Natural killer cell (primary cell): ENCODE measurements at regions not wholly inside any gene's neighbourhood (a gene's known extent, or its start where the extent isn't known, plus 50 kb on each side); places are given as distances from the start of the nearest gene placed in this dataset.

Source experiments
- ATAC-seq, 3 donors: fragments of 150-1000 bp in 2 of 3; fragments of 200-7000 bp in 1 of 3; cut with Tn5 transposase; 1 replicate in 1 of 3; 2 replicates in 2 of 3; pipeline ENCODE4 v1.10.0; 2021; ENCODE audit warnings: mild to moderate bottlenecking in 2 of 3, moderate library complexity in 2 of 3
- DNase-seq, 2 donors: peaks; one replicate each; pipeline versions ENCODE4 v3.0.0 to v3.0.0-alpha.2; 2013 to 2021; ENCODE audit warnings: mixed read lengths in 1 of 2
- H3K27ac ChIP-seq: one replicate; pipeline ENCODE4 v1.5.1; 2013; ENCODE audit warnings: mild to moderate bottlenecking, low read length
- H3K27me3 ChIP-seq: one replicate; pipeline ENCODE4 v1.6.1; 2013; ENCODE audit warnings: low read length; ENCODE audit not compliant: control insufficient read depth, insufficient read depth
- H3K36me3 ChIP-seq: one replicate; pipeline ENCODE4 v1.6.1; 2013; ENCODE audit warnings: low read length; ENCODE audit not compliant: control insufficient read depth, insufficient read depth
- H3K4me1 ChIP-seq: one replicate; pipeline ENCODE4 v1.6.1; 2013; ENCODE audit warnings: low read length; ENCODE audit not compliant: control insufficient read depth, insufficient read depth
- H3K4me3 ChIP-seq: one replicate; pipeline ENCODE4 v1.5.1; 2013; ENCODE audit warnings: low read length
- H3K9me3 ChIP-seq: one replicate; pipeline ENCODE4 v1.6.1; 2013; ENCODE audit warnings: low read length; ENCODE audit not compliant: control insufficient read depth, insufficient read depth
- H3K27ac Mint-ChIP-seq, 2 donors: one replicate each; pipeline ENCODE4 v1.8.0; 2022; ENCODE audit warnings: mild to moderate bottlenecking in 2 of 2, mixed read lengths in 2 of 2, moderate library complexity in 1 of 2
- H3K27me3 Mint-ChIP-seq, 2 donors: one replicate each; pipeline ENCODE4 v1.8.0; 2022; ENCODE audit warnings: low read depth in 2 of 2, mixed read lengths in 2 of 2
- H3K36me3 Mint-ChIP-seq: one replicate; pipeline ENCODE4 v1.8.0; 2022; ENCODE audit warnings: mixed read lengths
- H3K4me1 Mint-ChIP-seq, 2 donors: one replicate each; pipeline ENCODE4 v1.8.0; 2022; ENCODE audit warnings: mixed read lengths in 2 of 2
- H3K4me3 Mint-ChIP-seq: one replicate; pipeline ENCODE4 v1.8.0; 2022; ENCODE audit warnings: mild to moderate bottlenecking, moderate library complexity, mixed read lengths
- H3K9me3 Mint-ChIP-seq, 2 donors: one replicate each; pipeline ENCODE4 v1.8.0; 2022; ENCODE audit warnings: mixed read lengths in 2 of 2
- CTCF ChIP-seq: fragments of 200-600 bp; IDR thresholded peaks from one replicate; pipeline ENCODE4 v1.8.0; 2022; ENCODE audit warnings: antibody characterized with exemption
- WGBS: methylation state at CpG from one replicate; pipeline ENCODE4 v1.1.7; 2013; ENCODE audit warnings: missing lambda C conversion rate; ENCODE audit not compliant: insufficient coverage; 5-methylcytosine and 5-hydroxymethylcytosine counted together
- intact Hi-C: fragments of 100-400 bp; cut with micrococcal nuclease; formaldehyde crosslinking; loops from one replicate; pipeline ENCODE4 v1.14.2; 2022

- no peaks in the 10 kb centered on the region for H3K4me1 ChIP-seq
- H3K27ac ChIP-seq, result no peak overlapping the region
- TF ChIP-seq CTCF, result no peak
- Mint-ChIP-seq H3K4me3 (no peak overlapping the region), H3K4me1 (no peaks in the 10 kb centered on the region), H3K27me3 (peaks cover 0 to 10% of the 10 kb centered on the region in 2 donors), H3K9me3 (no peaks in the 10 kb centered on the region), H3K36me3 (no peaks in the 10 kb centered on the region), H3K27ac (no peak overlapping the region)
- H3K27me3 ChIP-seq, result no peaks in the 10 kb centered on the region
- no peak for DNase-seq
- no peak for ATAC-seq
- intact Hi-C loops, result no loop called here
- no peaks in the 10 kb centered on the region for H3K9me3 ChIP-seq
- H3K4me3 ChIP-seq, result no peak overlapping the region
- 94% methylated on average over 2 of the region's 2 CpGs for WGBS
- no peaks in the 10 kb centered on the region for H3K36me3 ChIP-seq
Measured at GRCh38 chr22:27648853-27649252, 152.7 kb downstream of the MN1 start.

DNA sequence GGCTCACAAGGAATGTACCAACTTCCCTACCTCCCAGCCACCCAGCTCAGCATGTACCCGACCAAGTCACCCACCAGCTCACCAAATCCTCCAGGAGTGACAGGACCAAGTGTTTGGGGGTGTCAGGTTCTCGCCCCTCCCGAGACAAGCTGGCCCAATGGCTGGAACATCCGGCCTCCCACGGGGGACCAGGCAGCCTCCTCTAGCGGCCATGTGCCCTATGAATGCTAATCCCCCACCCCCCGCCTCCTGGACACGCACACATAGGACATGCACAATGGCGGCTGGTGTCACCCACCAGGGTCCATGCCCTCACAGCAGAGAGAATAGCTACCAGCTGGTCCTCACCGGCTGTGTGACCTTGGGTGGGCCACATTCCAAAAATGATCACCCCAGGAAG, 151.0 kb downstream of the MN1 start:
- 93% methylated on average over 10 of the region's 10 CpGs for WGBS
- Mint-ChIP-seq H3K27ac (no peak overlapping the region), H3K4me3 (no peak overlapping the region), H3K36me3 (no peaks in the 10 kb centered on the region), H3K9me3 (peaks cover 0 to 3% of the 10 kb centered on the region in 2 donors), H3K27me3 (peaks cover 0 to 10% of the 10 kb centered on the region in 2 donors), H3K4me1 (no peaks in the 10 kb centered on the region)
- no peak for DNase-seq
- Histone ChIP-seq H3K27me3 (no peaks in the 10 kb centered on the region), H3K4me3 (no peak overlapping the region), H3K36me3 (no peaks in the 10 kb centered on the region), H3K4me1 (no peaks in the 10 kb centered on the region), H3K27ac (no peak overlapping the region), H3K9me3 (no peaks in the 10 kb centered on the region)
- ATAC-seq, result no peak
- intact Hi-C loops, result no loop called here
- no peak for TF ChIP-seq CTCF

DNA sequence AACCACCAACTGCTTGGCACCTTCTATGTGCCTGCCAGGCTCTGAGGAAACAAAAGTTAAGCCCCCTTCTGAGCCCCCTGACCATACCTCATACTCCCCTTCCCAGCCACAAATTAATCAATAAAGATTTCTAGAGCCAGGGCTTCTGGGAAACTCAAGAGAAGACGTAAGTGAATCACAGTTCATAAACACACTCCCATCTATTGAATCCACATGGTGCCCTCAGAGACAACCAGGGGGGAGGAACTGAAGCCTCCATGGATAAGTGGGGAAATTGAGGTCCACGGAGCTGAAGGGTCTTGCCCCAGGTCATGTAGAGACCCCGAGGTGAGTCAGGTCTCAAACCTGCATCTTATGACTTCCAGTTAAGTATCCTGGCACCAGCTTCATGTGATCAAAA, 150.6 kb downstream of the MN1 start:
- DNase-seq, result no peak
- no peak overlapping the region for H3K4me3 Mint-ChIP-seq
- ATAC-seq, result no peak
- WGBS, result 69% methylated on average over 3 of the region's 3 CpGs
- Histone ChIP-seq H3K27me3 (no peaks in the 10 kb centered on the region), H3K9me3 (no peaks in the 10 kb centered on the region), H3K36me3 (no peaks in the 10 kb centered on the region), H3K4me3 (no peak overlapping the region), H3K4me1 (no peaks in the 10 kb centered on the region), H3K27ac (no peak overlapping the region)
- H3K27me3 Mint-ChIP-seq, result peaks cover 0 to 10% of the 10 kb centered on the region in 2 donors
- H3K27ac Mint-ChIP-seq, result no peak overlapping the region
- intact Hi-C loops, result no loop called here
- TF ChIP-seq CTCF, result no peak
- H3K36me3 Mint-ChIP-seq, result no peaks in the 10 kb centered on the region
- H3K4me1 Mint-ChIP-seq, result no peaks in the 10 kb centered on the region
- peaks cover under 1 to 7% of the 10 kb centered on the region in 2 donors for H3K9me3 Mint-ChIP-seq

DNA sequence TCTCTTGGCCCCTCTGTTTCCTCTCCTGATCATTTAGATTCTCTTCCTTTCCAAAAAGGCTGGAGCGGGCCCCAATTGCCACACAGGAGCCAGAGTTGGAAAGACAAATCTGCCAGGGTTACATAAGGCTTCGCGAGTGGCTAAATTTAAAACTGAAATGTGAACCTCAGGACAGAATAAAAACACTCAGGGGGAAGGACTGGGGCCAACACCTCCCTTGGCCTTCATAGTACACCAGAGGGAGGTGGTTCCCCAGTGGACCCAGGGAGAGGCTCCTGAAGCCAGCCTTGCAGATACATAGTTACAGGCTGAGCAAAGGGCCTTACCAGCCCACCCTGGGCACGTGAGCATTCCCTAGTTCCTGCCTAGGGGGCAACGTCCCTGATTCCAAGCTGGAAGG, 150.1 kb downstream of the MN1 start:
- H3K4me3 Mint-ChIP-seq, result no peak overlapping the region
- ATAC-seq, result no peak
- WGBS, result 75% methylated on average over 5 of the region's 5 CpGs
- H3K36me3 Mint-ChIP-seq, result no peaks in the 10 kb centered on the region
- Histone ChIP-seq H3K27ac (no peak overlapping the region), H3K4me1 (no peaks in the 10 kb centered on the region), H3K36me3 (no peaks in the 10 kb centered on the region), H3K9me3 (no peaks in the 10 kb centered on the region), H3K4me3 (no peak overlapping the region), H3K27me3 (no peaks in the 10 kb centered on the region)
- intact Hi-C loops, result no loop called here
- H3K27ac Mint-ChIP-seq, result no peak overlapping the region
- H3K9me3 Mint-ChIP-seq, result peaks cover 4 to 11% of the 10 kb centered on the region in 2 donors
- no peak for TF ChIP-seq CTCF
- H3K27me3 Mint-ChIP-seq, result peaks cover 0 to 10% of the 10 kb centered on the region in 2 donors
- no peak for DNase-seq
- no peaks in the 10 kb centered on the region for H3K4me1 Mint-ChIP-seq
